ENCODE measurements at regions not wholly inside any gene's neighbourhood (a gene's known extent, or its start where the extent isn't known, plus 50 kb on each side); places are given as distances from the start of the nearest gene placed in this dataset.

DNA sequence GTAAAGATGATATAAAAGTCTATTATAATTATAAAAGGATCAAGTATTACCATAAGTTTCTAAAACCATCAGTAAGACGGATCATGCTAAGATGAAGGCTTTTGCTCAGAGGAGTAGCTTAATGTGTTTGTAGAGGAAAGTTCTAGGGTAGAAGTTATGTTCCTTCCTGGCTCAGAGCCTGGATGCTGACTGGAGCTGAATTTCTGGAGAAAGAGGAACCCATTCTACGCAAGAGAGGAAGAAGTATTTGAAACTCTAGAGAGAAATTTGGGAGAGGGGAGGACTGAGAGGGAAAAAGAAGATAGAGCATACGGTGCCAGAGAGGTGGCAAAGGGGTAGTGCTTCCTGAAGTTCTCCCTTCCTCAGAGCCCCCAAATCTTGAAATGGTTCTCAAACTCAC, 51.4 kb upstream of the SGCG start:
- no peak overlapping the region for H3K4me3 ChIP-seq (ENCODE audit: low read length)
- no peak for DNase-seq (ENCODE audit: low read depth, low spot score)

All from Jurkat, Clone E6-1 (cell line).